H9 (cell line): ENCODE measurements at regions not wholly inside any gene's neighbourhood (a gene's known extent, or its start where the extent isn't known, plus 50 kb on each side); places are given as distances from the start of the nearest gene placed in this dataset.
A peak's percentile ranks its signal among the peaks of the same experiment; 100 is the strongest.

ENCODE experiments used
- DNase-seq: peaks from one replicate; pipeline ENCODE4 v3.0.0-alpha.2; 2017
- H2AFZ ChIP-seq: one replicate; pipeline ENCODE4 v1.6.1; 2013; ENCODE audit warnings: mild to moderate bottlenecking, low read length, control low read depth, moderate library complexity
- H2AK5ac ChIP-seq: 2 replicates; pipeline ENCODE4 v1.6.1; 2013; ENCODE audit warnings: low read length, control low read depth, mixed read lengths; ENCODE audit not compliant: insufficient read length
- H2BK120ac ChIP-seq: one replicate; pipeline ENCODE4 v1.6.1; 2013; ENCODE audit warnings: low read depth, mild to moderate bottlenecking, low read length, control low read depth, inconsistent platforms; ENCODE audit not compliant: poor library complexity, severe bottlenecking
- H2BK12ac ChIP-seq: 2 replicates; pipeline ENCODE4 v1.6.1; 2013; ENCODE audit warnings: low read length, control low read depth, mixed read lengths, low read depth; ENCODE audit not compliant: insufficient read length
- H2BK15ac ChIP-seq: 2 replicates; pipeline ENCODE4 v1.6.1; 2013; ENCODE audit warnings: low read depth, low read length, control low read depth
- H2BK20ac ChIP-seq: one replicate; pipeline ENCODE4 v1.6.1; 2013; ENCODE audit warnings: low read depth, mild to moderate bottlenecking, low read length, control low read depth, inconsistent platforms; ENCODE audit not compliant: poor library complexity, severe bottlenecking
- H2BK5ac ChIP-seq: 2 replicates; pipeline ENCODE4 v1.6.1; 2013; ENCODE audit warnings: low read length, control low read depth, mixed read lengths; ENCODE audit not compliant: insufficient read length
- H3K14ac ChIP-seq: 2 replicates; pipeline ENCODE4 v1.6.1; 2013; ENCODE audit warnings: low read length, control low read depth; ENCODE audit not compliant: insufficient read depth
- H3K18ac ChIP-seq: 2 replicates; pipeline ENCODE4 v1.6.1; 2013; ENCODE audit warnings: low read depth, mild to moderate bottlenecking, mixed read lengths, low read length, control low read depth; ENCODE audit not compliant: insufficient read length
- H3K23ac ChIP-seq: 2 replicates; pipeline ENCODE4 v1.6.1; 2013; ENCODE audit warnings: low read length, control low read depth, mixed read lengths, low read depth; ENCODE audit not compliant: insufficient read length
- H3K23me2 ChIP-seq: 2 replicates; pipeline ENCODE4 v1.6.1; 2013; ENCODE audit warnings: low read depth, mild to moderate bottlenecking, mixed read lengths, low read length, control low read depth; ENCODE audit not compliant: insufficient read length, poor library complexity, severe bottlenecking
- H3K27ac ChIP-seq: 2 replicates; pipeline ENCODE4 v1.5.1; 2013; ENCODE audit warnings: low read length, control low read depth, mixed read lengths, low read depth; ENCODE audit not compliant: insufficient read length
- H3K27me3 ChIP-seq: 2 replicates; pipeline ENCODE4 v1.6.1; 2013; ENCODE audit warnings: low read length, control low read depth, inconsistent platforms; ENCODE audit not compliant: insufficient read depth
- H3K4ac ChIP-seq: 2 replicates; pipeline ENCODE4 v1.6.1; 2013; ENCODE audit warnings: low read depth, mild to moderate bottlenecking, control low read depth, inconsistent platforms, low read length, moderate library complexity
- H3K4me1 ChIP-seq: 2 replicates; pipeline ENCODE4 v1.6.1; 2013; ENCODE audit warnings: low read length, control low read depth, inconsistent platforms; ENCODE audit not compliant: insufficient read depth
- H3K4me2 ChIP-seq: 2 replicates; pipeline ENCODE4 v1.6.1; 2013; ENCODE audit warnings: low read length, control low read depth, mixed read lengths; ENCODE audit not compliant: insufficient read length, insufficient read depth
- H3K56ac ChIP-seq: 2 replicates; pipeline ENCODE4 v1.6.1; 2013; ENCODE audit warnings: low read depth, mild to moderate bottlenecking, mixed read lengths, low read length, control low read depth; ENCODE audit not compliant: insufficient read length
- H3K79me1 ChIP-seq: 2 replicates; pipeline ENCODE4 v1.6.1; 2013; ENCODE audit warnings: low read depth, mild to moderate bottlenecking, moderate library complexity, low read length, control low read depth, inconsistent platforms; ENCODE audit not compliant: insufficient read depth, poor library complexity, severe bottlenecking
- H3K79me2 ChIP-seq: 2 replicates; pipeline ENCODE4 v1.6.1; 2013; ENCODE audit warnings: low read length, control low read depth, inconsistent platforms; ENCODE audit not compliant: insufficient read depth
- H3K9ac ChIP-seq: 2 replicates; pipeline ENCODE4 v1.6.1; 2013; ENCODE audit warnings: low read length, control low read depth, mixed read lengths; ENCODE audit not compliant: insufficient read length; ENCODE audit errors: extremely low read depth
- H3K9me3 ChIP-seq: one replicate; pipeline ENCODE4 v1.6.1; 2013; ENCODE audit warnings: low read depth, low read length, inconsistent platforms; ENCODE audit not compliant: control insufficient read depth
- H3T11ph ChIP-seq: one replicate; pipeline ENCODE4 v1.6.1; 2013; ENCODE audit warnings: mild to moderate bottlenecking, low read length, control low read depth, inconsistent platforms
- H4K20me1 ChIP-seq: one replicate; pipeline ENCODE4 v1.6.1; 2013; ENCODE audit not compliant: control insufficient read depth, insufficient read length, insufficient read depth
- H4K5ac ChIP-seq: 2 replicates; pipeline ENCODE4 v1.6.1; 2013; ENCODE audit warnings: low read depth, mild to moderate bottlenecking, mixed read lengths, low read length, control low read depth; ENCODE audit not compliant: insufficient read length
- H4K8ac ChIP-seq: replicated peaks from 2 replicates; pipeline ENCODE4 v1.6.1; 2013; ENCODE audit warnings: low read length, control low read depth, mixed read lengths, low read depth; ENCODE audit not compliant: insufficient read length
- H4K91ac ChIP-seq: 2 replicates; pipeline ENCODE4 v1.6.1; 2013; ENCODE audit warnings: low read depth, mild to moderate bottlenecking, moderate library complexity, mixed read lengths, low read length, control low read depth; ENCODE audit not compliant: insufficient read length
- H3K27ac Mint-ChIP-seq, 3 experiments: 2 replicates in 2 of 3; 3 replicates in 1 of 3; pipeline ENCODE4 v1.8.0; 2020 to 2021; ENCODE audit warnings: mixed read lengths in 3 of 3, mild to moderate bottlenecking in 1 of 3, moderate library complexity in 1 of 3
- H3K27me3 Mint-ChIP-seq: 2 replicates; pipeline ENCODE4 v1.8.0; 2021; ENCODE audit warnings: low read depth, mild to moderate bottlenecking, moderate library complexity, mixed read lengths
- H3K36me3 Mint-ChIP-seq, 3 experiments: 2 replicates in 2 of 3; 3 replicates in 1 of 3; pipeline ENCODE4 v1.8.0; 2020 to 2021; ENCODE audit warnings: low read depth in 3 of 3, mixed read lengths in 3 of 3; ENCODE audit not compliant: insufficient read depth in 1 of 3
- H3K4me1 Mint-ChIP-seq, 2 experiments: 2 replicates each; pipeline ENCODE4 v1.8.0; 2020; ENCODE audit warnings: mixed read lengths in 2 of 2
- H3K4me3 Mint-ChIP-seq, 2 experiments: 2 replicates in 1 of 2; 3 replicates in 1 of 2; pipeline ENCODE4 v1.8.0; 2020 to 2021; ENCODE audit warnings: mild to moderate bottlenecking in 2 of 2, mixed read lengths in 2 of 2, moderate library complexity in 1 of 2
- H3K9me3 Mint-ChIP-seq, 2 experiments: 2 replicates in 1 of 2; 3 replicates in 1 of 2; pipeline ENCODE4 v1.8.0; 2020; ENCODE audit warnings: mild to moderate bottlenecking in 2 of 2, mixed read lengths in 2 of 2, moderate library complexity in 1 of 2
- WGBS: extraction: QIAGEN DNeasy Blood & Tissue Kit; methylation state at CpG from one replicate; pipeline ENCODE4 v1.1.7; 2013; ENCODE audit warnings: missing lambda C conversion rate, low lambda C conversion rate, mixed read lengths; ENCODE audit not compliant: insufficient read length; ENCODE audit errors: extremely low coverage; 5-methylcytosine and 5-hydroxymethylcytosine counted together
- TF ChIP-seq, protein P1 (sequence below): fragments of 200-600 bp; sonication (generic); conservative IDR thresholded peaks from 3 replicates; pipeline ENCODE4 v1.8.0; 2021; ENCODE audit warnings: antibody characterized with exemption, mild to moderate bottlenecking

GRCh38 chr1:213605732-213606131 is 382.0 kb upstream of the PROX1 start:
- no CpG with 5 or more reads among the region's 9 CpGs for WGBS
- peak overlapping the region in 1 of 3 experiments; percentile 6; a peak in 1 of 7 replicates for H3K27ac Mint-ChIP-seq

More at GRCh38 chr1:213605732-213606131, 382.0 kb upstream of the PROX1 start:
- Mint-ChIP-seq H3K27me3 (peaks cover 5% of the 10 kb centered on the region; the same call in 1 of the 2 replicates), H3K36me3 (no peaks in the 10 kb centered on the region), H3K9me3 (no peaks in the 10 kb centered on the region), H3K4me1 (no peaks in the 10 kb centered on the region), H3K4me3 (no peak overlapping the region)
- Histone ChIP-seq H3K9ac (no peak overlapping the region), H4K20me1 (no peaks in the 10 kb centered on the region), H3K9me3 (no peaks in the 10 kb centered on the region), H3T11ph (no peak overlapping the region), H3K27ac (no peak overlapping the region), H3K79me1 (no peaks in the 10 kb centered on the region), H2AFZ (no peak overlapping the region), H2BK5ac (no peak overlapping the region), H3K14ac (no peak overlapping the region), H3K23me2 (no peaks in the 10 kb centered on the region), H3K23ac (no peak overlapping the region), H2BK20ac (no peak overlapping the region), H3K27me3 (no peaks in the 10 kb centered on the region), H4K91ac (no peak overlapping the region), H4K8ac (no peak overlapping the region), H2BK120ac (no peak overlapping the region), H3K56ac (no peak overlapping the region), H3K79me2 (no peaks in the 10 kb centered on the region), H3K4me1 (no peaks in the 10 kb centered on the region), H3K4me2 (no peak overlapping the region), H2AK5ac (no peak overlapping the region), H4K5ac (no peak overlapping the region), H3K4ac (no peak overlapping the region), H3K18ac (no peak overlapping the region), H2BK12ac (no peak overlapping the region), H2BK15ac (no peak overlapping the region)
- DNase-seq = no peak
- TF ChIP-seq, protein P1, sequence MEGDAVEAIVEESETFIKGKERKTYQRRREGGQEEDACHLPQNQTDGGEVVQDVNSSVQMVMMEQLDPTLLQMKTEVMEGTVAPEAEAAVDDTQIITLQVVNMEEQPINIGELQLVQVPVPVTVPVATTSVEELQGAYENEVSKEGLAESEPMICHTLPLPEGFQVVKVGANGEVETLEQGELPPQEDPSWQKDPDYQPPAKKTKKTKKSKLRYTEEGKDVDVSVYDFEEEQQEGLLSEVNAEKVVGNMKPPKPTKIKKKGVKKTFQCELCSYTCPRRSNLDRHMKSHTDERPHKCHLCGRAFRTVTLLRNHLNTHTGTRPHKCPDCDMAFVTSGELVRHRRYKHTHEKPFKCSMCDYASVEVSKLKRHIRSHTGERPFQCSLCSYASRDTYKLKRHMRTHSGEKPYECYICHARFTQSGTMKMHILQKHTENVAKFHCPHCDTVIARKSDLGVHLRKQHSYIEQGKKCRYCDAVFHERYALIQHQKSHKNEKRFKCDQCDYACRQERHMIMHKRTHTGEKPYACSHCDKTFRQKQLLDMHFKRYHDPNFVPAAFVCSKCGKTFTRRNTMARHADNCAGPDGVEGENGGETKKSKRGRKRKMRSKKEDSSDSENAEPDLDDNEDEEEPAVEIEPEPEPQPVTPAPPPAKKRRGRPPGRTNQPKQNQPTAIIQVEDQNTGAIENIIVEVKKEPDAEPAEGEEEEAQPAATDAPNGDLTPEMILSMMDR = no peak
